ENCODE measurements at regions not wholly inside any gene's neighbourhood (a gene's known extent, or its start where the extent isn't known, plus 50 kb on each side); places are given as distances from the start of the nearest gene placed in this dataset.

- DNase-seq, result no peak
- intact Hi-C loops (cut with DNase I), result no loop called here
Observed at GRCh38 chr7:155911471-155912105, 99.3 kb upstream of the SHH start.

- intact Hi-C loops (cut with DNase I), result no loop called here
- no peak for DNase-seq
Observed at GRCh38 chr7:155908385-155908784, 96.1 kb upstream of the SHH start.

GRCh38 chr7:155907450-155908200 lies 95.4 kb upstream of the SHH start:
- no peak for DNase-seq
- intact Hi-C loops (cut with DNase I), result no loop called here

- DNase-seq, result no peak
- intact Hi-C loops (cut with DNase I), result no loop called here
Observed at GRCh38 chr7:155901176-155901575, 88.9 kb upstream of the SHH start.

- intact Hi-C loops (cut with DNase I), result no loop called here
- DNase-seq, result peak in 1 of 42 donors; percentile 1
Observed at GRCh38 chr7:155899596-155899995, 87.3 kb upstream of the SHH start.

GRCh38 chr7:155897758-155898386 lies 85.6 kb upstream of the SHH start:
- DNase-seq, result no peak
- intact Hi-C loops (cut with DNase I), result no loop called here

GRCh38 chr7:155896531-155897263 lies 84.4 kb upstream of the SHH start:
- intact Hi-C loops (cut with DNase I), result no loop called here
- no peak for DNase-seq

GRCh38 chr7:155893664-155894063 lies 81.4 kb upstream of the SHH start:
- intact Hi-C loops (cut with DNase I), result no loop called here
- DNase-seq, result no peak

- no peak for DNase-seq
Observed at GRCh38 chr7:155893176-155893575, 80.9 kb upstream of the SHH start.

GRCh38 chr7:155889636-155890511 lies 77.6 kb upstream of the SHH start:
- intact Hi-C loops (cut with DNase I), result no loop called here
- DNase-seq, result no peak

More at GRCh38 chr7:155893176-155893575, 80.9 kb upstream of the SHH start:
- intact Hi-C loops (cut with DNase I), result no loop called here

GRCh38 chr7:155887174-155887525 lies 74.9 kb upstream of the SHH start:
- DNase-seq, result no peak
- intact Hi-C loops (cut with DNase I), result no loop called here

GRCh38 chr7:155886391-155887173 lies 74.3 kb upstream of the SHH start:
- intact Hi-C loops (cut with DNase I), result no loop called here
- peak in 1 of 42 donors; percentile 42 for DNase-seq

GRCh38 chr7:155885167-155886155 lies 73.2 kb upstream of the SHH start:
- intact Hi-C loops (cut with DNase I), result no loop called here
- peak in 18 of 42 donors; percentile 8 to 75 (median 35) for DNase-seq

GRCh38 chr7:155884225-155885166 lies 72.2 kb upstream of the SHH start:
- intact Hi-C loops (cut with DNase I), result no loop called here
- DNase-seq, result peak in 3 of 42 donors; percentile 7 to 19 (median 13)

- intact Hi-C loops (cut with DNase I), result no loop called here
- peak in 1 of 42 donors; percentile 5 for DNase-seq
Observed at GRCh38 chr7:155883491-155884224, 71.4 kb upstream of the SHH start.

Measured in head of caudate nucleus (tissue), 42 donors.